ENCODE measurements at regions not wholly inside any gene's neighbourhood (a gene's known extent, or its start where the extent isn't known, plus 50 kb on each side); places are given as distances from the start of the nearest gene placed in this dataset.

GRCh38 chr5:56290378-56291078 is 57.4 kb upstream of the ANKRD55 start:
- TF ChIP-seq GATA3 (IDR thresholded peaks at IDR 0.05; ENCODE audit: low read depth, low read length) (no peak), GATA2 (IDR thresholded peaks at IDR 0.05; ENCODE audit: low read depth, low read length) (no peak)

Data from SH-SY5Y (cell line).